ENCODE measurements at regions not wholly inside any gene's neighbourhood (a gene's known extent, or its start where the extent isn't known, plus 50 kb on each side); places are given as distances from the start of the nearest gene placed in this dataset.

DNA sequence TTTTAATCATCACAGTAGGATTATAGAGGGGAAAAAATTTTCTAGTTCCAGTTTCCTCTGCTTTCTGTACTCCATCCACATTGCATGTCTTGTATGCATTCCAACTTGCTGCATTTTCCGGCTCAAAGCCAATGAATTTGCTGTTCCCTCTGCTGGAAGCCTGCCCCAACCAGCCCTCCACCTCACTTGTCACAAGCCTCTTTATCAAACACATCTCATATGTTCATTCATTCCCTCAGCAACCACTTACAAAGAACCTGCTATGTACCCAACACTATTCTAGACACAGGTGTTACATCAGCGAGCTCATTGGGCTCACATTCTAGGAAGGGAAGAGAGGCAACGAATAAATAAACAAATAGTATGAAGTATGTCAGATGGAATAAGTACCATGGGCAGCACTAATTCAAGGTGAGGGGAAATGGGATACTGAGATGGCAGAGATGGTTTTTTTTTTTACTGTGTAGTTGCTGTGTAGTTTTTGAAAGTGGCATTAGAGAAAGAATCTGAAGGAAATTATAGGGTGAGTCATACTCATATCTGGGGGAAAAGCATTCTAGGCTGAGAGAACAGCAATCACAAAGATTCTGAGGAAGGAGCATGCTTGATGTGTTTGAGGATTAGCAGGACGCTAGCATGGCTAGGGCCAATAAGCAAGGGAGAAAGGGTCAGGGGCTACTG, 332.5 kb downstream of the PDGFC start:
- no peak for TF ChIP-seq EZH2 (IDR thresholded peaks at IDR 0.05; ENCODE audit: low read depth)
- TF ChIP-seq, protein P1, sequence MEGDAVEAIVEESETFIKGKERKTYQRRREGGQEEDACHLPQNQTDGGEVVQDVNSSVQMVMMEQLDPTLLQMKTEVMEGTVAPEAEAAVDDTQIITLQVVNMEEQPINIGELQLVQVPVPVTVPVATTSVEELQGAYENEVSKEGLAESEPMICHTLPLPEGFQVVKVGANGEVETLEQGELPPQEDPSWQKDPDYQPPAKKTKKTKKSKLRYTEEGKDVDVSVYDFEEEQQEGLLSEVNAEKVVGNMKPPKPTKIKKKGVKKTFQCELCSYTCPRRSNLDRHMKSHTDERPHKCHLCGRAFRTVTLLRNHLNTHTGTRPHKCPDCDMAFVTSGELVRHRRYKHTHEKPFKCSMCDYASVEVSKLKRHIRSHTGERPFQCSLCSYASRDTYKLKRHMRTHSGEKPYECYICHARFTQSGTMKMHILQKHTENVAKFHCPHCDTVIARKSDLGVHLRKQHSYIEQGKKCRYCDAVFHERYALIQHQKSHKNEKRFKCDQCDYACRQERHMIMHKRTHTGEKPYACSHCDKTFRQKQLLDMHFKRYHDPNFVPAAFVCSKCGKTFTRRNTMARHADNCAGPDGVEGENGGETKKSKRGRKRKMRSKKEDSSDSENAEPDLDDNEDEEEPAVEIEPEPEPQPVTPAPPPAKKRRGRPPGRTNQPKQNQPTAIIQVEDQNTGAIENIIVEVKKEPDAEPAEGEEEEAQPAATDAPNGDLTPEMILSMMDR (conservative IDR thresholded peaks at IDR 0.05) = no peak
- intact Hi-C loops (cut with micrococcal nuclease; ENCODE audit: unreplicated experiment) = no loop called here
- CTCF ChIA-PET = no interaction called here

DNA sequence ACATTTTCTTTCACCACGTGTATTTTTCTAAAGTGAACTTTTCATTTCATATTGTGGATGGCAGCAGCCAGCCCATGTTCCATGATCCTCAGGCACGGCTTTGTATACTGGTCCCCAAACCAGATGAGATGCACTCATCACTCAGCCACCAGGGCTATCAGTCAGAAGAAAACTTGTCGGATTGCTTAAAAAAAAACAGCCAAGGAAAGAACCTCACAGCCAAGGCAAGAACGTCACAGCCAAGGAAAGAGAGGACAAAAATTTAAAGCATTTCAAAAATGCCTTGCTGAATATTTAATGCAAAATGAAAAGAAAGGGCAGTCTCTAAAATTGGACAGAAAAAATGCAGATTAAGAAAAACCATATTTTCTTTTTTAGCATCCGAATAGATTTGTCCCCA, 333.3 kb downstream of the PDGFC start:
- TF ChIP-seq, protein P1 (conservative IDR thresholded peaks at IDR 0.05) = no peak
- TF ChIP-seq EZH2 (IDR thresholded peaks at IDR 0.05; ENCODE audit: low read depth) = no peak
- H3K4me1 ChIP-seq (replicated peaks; ENCODE audit: insufficient read depth) = 0 out of 2 replicates have a peak, but pooled peaks cover 3% of the 10 kb centered on the region
- H3K4me3 ChIP-seq = no peak overlapping the region
- H3K79me2 ChIP-seq (ENCODE audit: low read depth) = no peaks in the 10 kb centered on the region
- H2AFZ ChIP-seq = no peak overlapping the region
- H3K4me2 ChIP-seq = no peak overlapping the region
- no peaks in the 10 kb centered on the region for H3K36me3 ChIP-seq (ENCODE audit: low read depth)
- DNase-seq = no peak
- no peaks in the 10 kb centered on the region for H3F3A ChIP-seq (ENCODE audit: insufficient read depth, low read depth)
- ChIA-PET POLR2A (ENCODE audit: unreplicated experiment) (no interaction called here), CTCF (no interaction called here)
- intact Hi-C loops (cut with micrococcal nuclease; ENCODE audit: unreplicated experiment) = no loop called here
- BruUV-seq (replicated peaks) = no TSS peak
- H3K9me2 ChIP-seq (ENCODE audit: insufficient read depth) = no peaks in the 10 kb centered on the region
- H3K27ac ChIP-seq = no peak overlapping the region
- no peaks in the 10 kb centered on the region for H4K20me1 ChIP-seq (ENCODE audit: insufficient read depth)
- no peaks in the 10 kb centered on the region for H3K9me3 ChIP-seq (ENCODE audit: insufficient read depth, low read depth)
- no peaks in the 10 kb centered on the region for H3K27me3 ChIP-seq (ENCODE audit: insufficient read depth, low read depth)

More for the DNA sequence above, 332.5 kb downstream of the PDGFC start:
- no peaks in the 10 kb centered on the region for H3F3A ChIP-seq (ENCODE audit: insufficient read depth, low read depth)
- POLR2A ChIA-PET (ENCODE audit: unreplicated experiment) = no interaction called here
- H3K27me3 ChIP-seq (ENCODE audit: insufficient read depth, low read depth) = no peaks in the 10 kb centered on the region
- no peaks in the 10 kb centered on the region for H3K36me3 ChIP-seq (ENCODE audit: low read depth)
- H3K4me3 ChIP-seq = no peak overlapping the region
- H2AFZ ChIP-seq = no peak overlapping the region
- H3K4me1 ChIP-seq (replicated peaks; ENCODE audit: insufficient read depth) = 0 out of 2 replicates have a peak, but pooled peaks cover 3% of the 10 kb centered on the region
- no TSS peak for BruUV-seq (replicated peaks)
- H3K79me2 ChIP-seq (ENCODE audit: low read depth) = no peaks in the 10 kb centered on the region
- no peaks in the 10 kb centered on the region for H3K9me3 ChIP-seq (ENCODE audit: insufficient read depth, low read depth)
- H3K9me2 ChIP-seq (ENCODE audit: insufficient read depth) = no peaks in the 10 kb centered on the region
- no peak overlapping the region for H3K4me2 ChIP-seq
- H4K20me1 ChIP-seq (ENCODE audit: insufficient read depth) = no peaks in the 10 kb centered on the region
- DNase-seq = peak in 1 of 2 experiments; percentile 1
- H3K27ac ChIP-seq = no peak overlapping the region

DNA sequence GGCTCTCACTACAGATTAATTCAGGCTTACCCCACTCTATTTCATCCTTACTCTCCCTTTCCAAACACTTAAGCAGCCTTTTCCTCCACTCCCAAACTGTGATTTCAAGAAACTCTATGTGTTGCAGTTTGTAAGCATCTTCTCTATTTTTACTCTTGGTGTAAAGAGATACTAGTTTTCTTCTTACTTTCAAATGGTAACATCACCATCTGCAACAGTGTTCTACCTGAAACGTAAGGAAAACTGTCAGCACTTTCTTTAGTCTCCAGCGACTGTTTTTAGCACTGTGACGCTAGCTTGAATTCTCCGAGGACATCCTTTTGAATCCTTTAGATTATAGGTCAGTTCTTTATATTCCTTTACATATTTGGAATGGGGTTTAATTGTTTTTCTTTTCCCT, 335.2 kb downstream of the PDGFC start:
- intact Hi-C loops (cut with micrococcal nuclease; ENCODE audit: unreplicated experiment) = no loop called here
- H3K4me3 ChIP-seq = no peak overlapping the region
- no peak for TF ChIP-seq EZH2 (IDR thresholded peaks at IDR 0.05; ENCODE audit: low read depth)
- H2AFZ ChIP-seq = no peak overlapping the region
- no peaks in the 10 kb centered on the region for H3K27me3 ChIP-seq (ENCODE audit: insufficient read depth, low read depth)
- ChIA-PET POLR2A (ENCODE audit: unreplicated experiment) (no interaction called here), CTCF (no interaction called here)
- no peak overlapping the region for H3K27ac ChIP-seq
- H3K9me2 ChIP-seq (ENCODE audit: insufficient read depth) = no peaks in the 10 kb centered on the region
- H3K36me3 ChIP-seq (ENCODE audit: low read depth) = no peaks in the 10 kb centered on the region
- H4K20me1 ChIP-seq (ENCODE audit: insufficient read depth) = no peaks in the 10 kb centered on the region
- H3K4me2 ChIP-seq = no peak overlapping the region
- H3F3A ChIP-seq (ENCODE audit: insufficient read depth, low read depth) = no peaks in the 10 kb centered on the region
- H3K4me1 ChIP-seq (replicated peaks; ENCODE audit: insufficient read depth) = 0 out of 2 replicates have a peak, but pooled peaks cover 3% of the 10 kb centered on the region
- H3K9me3 ChIP-seq (ENCODE audit: insufficient read depth, low read depth) = no peaks in the 10 kb centered on the region
- DNase-seq = no peak
- no TSS peak for BruUV-seq (replicated peaks)
- H3K79me2 ChIP-seq (ENCODE audit: low read depth) = no peaks in the 10 kb centered on the region

DNA sequence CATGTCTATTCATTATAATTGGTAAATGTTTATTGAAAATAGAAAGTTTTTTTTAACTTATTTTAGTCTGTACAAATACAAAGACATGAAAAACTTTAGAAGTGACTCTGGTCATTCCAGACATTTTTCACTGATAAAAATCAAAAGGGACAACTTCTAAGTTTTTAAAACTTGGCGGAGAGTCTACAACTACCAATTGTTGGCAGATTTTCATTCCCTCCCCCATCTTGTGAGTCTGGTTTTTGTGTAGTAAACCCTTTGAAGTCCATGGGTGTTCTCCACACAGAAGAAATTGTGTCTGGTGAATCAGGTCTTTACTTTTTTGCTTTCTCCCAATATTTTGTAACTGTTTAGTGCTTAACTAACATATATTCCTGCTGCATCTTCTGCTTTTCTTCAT, 336.5 kb downstream of the PDGFC start:
- CTCF ChIA-PET = no interaction called here
- intact Hi-C loops (cut with micrococcal nuclease; ENCODE audit: unreplicated experiment) = no loop called here
- BruUV-seq (replicated peaks) = no TSS peak

More for the DNA sequence above, 336.5 kb downstream of the PDGFC start:
- Histone ChIP-seq H3K36me3 (ENCODE audit: low read depth) (no peaks in the 10 kb centered on the region), H2AFZ (no peak overlapping the region), H4K20me1 (ENCODE audit: insufficient read depth) (no peaks in the 10 kb centered on the region), H3F3A (ENCODE audit: insufficient read depth, low read depth) (no peaks in the 10 kb centered on the region), H3K27me3 (ENCODE audit: insufficient read depth, low read depth) (no peaks in the 10 kb centered on the region), H3K4me2 (no peak overlapping the region), H3K79me2 (ENCODE audit: low read depth) (no peaks in the 10 kb centered on the region), H3K27ac (no peak overlapping the region), H3K9me2 (ENCODE audit: insufficient read depth) (no peaks in the 10 kb centered on the region), H3K9me3 (ENCODE audit: insufficient read depth, low read depth) (no peaks in the 10 kb centered on the region), H3K4me3 (no peak overlapping the region), H3K4me1 (replicated peaks; ENCODE audit: insufficient read depth) (0 out of 2 replicates have a peak, but pooled peaks cover 3% of the 10 kb centered on the region)
- POLR2A ChIA-PET (ENCODE audit: unreplicated experiment) = no interaction called here
- DNase-seq = no peak
- TF ChIP-seq, protein P1 (conservative IDR thresholded peaks at IDR 0.05) = no peak
- TF ChIP-seq EZH2 (IDR thresholded peaks at IDR 0.05; ENCODE audit: low read depth) = no peak
